CD14-positive monocyte (primary cell): ENCODE measurements at regions not wholly inside any gene's neighbourhood (a gene's known extent, or its start where the extent isn't known, plus 50 kb on each side); places are given as distances from the start of the nearest gene placed in this dataset.

Experiments used
- DNase-seq, 3 donors: peaks; one replicate each; pipeline ENCODE4 v3.0.0-alpha.2; 2011 to 2022
- H2AFZ ChIP-seq: 2 replicates; pipeline ENCODE4 v1.6.0; 2012; ENCODE audit warnings: mild to moderate bottlenecking, low read depth, low read length, inconsistent platforms; ENCODE audit not compliant: insufficient read depth, poor library complexity, severe bottlenecking
- H3K27ac ChIP-seq, 2 donors: 1 replicate in 1 of 2; 2 replicates in 1 of 2; pipeline ENCODE4 v1.5.1; 2012 to 2013; ENCODE audit warnings: low read length in 2 of 2, control low read depth in 1 of 2, inconsistent platforms in 1 of 2, low read depth in 1 of 2, mild to moderate bottlenecking in 1 of 2
- H3K27me3 ChIP-seq, 2 donors: one replicate each; pipeline versions ENCODE4 v1.6.0 to v1.6.1; 2011 to 2013; ENCODE audit warnings: low read length in 2 of 2; ENCODE audit not compliant: control insufficient read depth in 2 of 2, insufficient read depth in 2 of 2
- H3K36me3 ChIP-seq, 2 donors: replicated peaks in 1 of 2; 1 replicate in 1 of 2; 2 replicates in 1 of 2; pipeline versions ENCODE4 v1.5.1 to v1.6.1; 2012 to 2013; ENCODE audit warnings: low read length in 2 of 2, control low read depth in 1 of 2, inconsistent platforms in 1 of 2, mild to moderate bottlenecking in 1 of 2; ENCODE audit not compliant: insufficient read depth in 2 of 2, control insufficient read depth in 1 of 2
- H3K4me1 ChIP-seq, 2 donors: 1 replicate in 1 of 2; 2 replicates in 1 of 2; pipeline versions ENCODE4 v1.5.1 to v1.6.1; 2012 to 2013; ENCODE audit warnings: low read length in 2 of 2, control low read depth in 1 of 2, inconsistent platforms in 1 of 2, mild to moderate bottlenecking in 1 of 2, moderate library complexity in 1 of 2; ENCODE audit not compliant: insufficient read depth in 2 of 2, control insufficient read depth in 1 of 2
- H3K4me2 ChIP-seq: replicated peaks from 2 replicates; pipeline ENCODE3; 2012; ENCODE audit warnings: low read length, moderate library complexity, mild to moderate bottlenecking; ENCODE audit not compliant: poor library complexity, severe bottlenecking; ENCODE audit errors: extremely low read depth
- H3K4me3 ChIP-seq, 3 experiments: fragments of 200-600 bp in 1 of 3; sonication (generic) in 1 of 3; replicated peaks in 1 of 3; 1 replicate in 2 of 3; 2 replicates in 1 of 3; pipeline ENCODE4 v1.5.1; 2011 to 2013; ENCODE audit warnings: low read length in 3 of 3, mild to moderate bottlenecking in 3 of 3, control low read depth in 2 of 3, low read depth in 2 of 3, inconsistent platforms in 1 of 3, moderate library complexity in 1 of 3
- H3K79me2 ChIP-seq: 2 replicates; pipeline ENCODE4 v1.6.0; 2012; ENCODE audit warnings: mild to moderate bottlenecking, control low read depth, inconsistent platforms, low read length, moderate library complexity; ENCODE audit not compliant: insufficient read depth
- H3K9ac ChIP-seq: 2 replicates; pipeline ENCODE4 v1.6.0; 2017; ENCODE audit warnings: low read length, mild to moderate bottlenecking; ENCODE audit not compliant: insufficient read depth, poor library complexity, severe bottlenecking
- H3K9me3 ChIP-seq, 2 donors: replicated peaks in 1 of 2; 1 replicate in 1 of 2; 2 replicates in 1 of 2; pipeline versions ENCODE4 v1.5.1 to v1.6.1; 2012 to 2013; ENCODE audit warnings: low read length in 2 of 2, control low read depth in 1 of 2; ENCODE audit not compliant: control insufficient read depth in 1 of 2, insufficient read depth in 1 of 2
- H4K20me1 ChIP-seq: 2 replicates; pipeline ENCODE4 v1.6.0; 2012; ENCODE audit warnings: mild to moderate bottlenecking, low read length, control low read depth, moderate library complexity; ENCODE audit not compliant: insufficient read depth
- H3K27ac Mint-ChIP-seq, 7 donors: one replicate each; pipeline ENCODE4 v1.8.0; 2020; ENCODE audit warnings: mild to moderate bottlenecking in 7 of 7, mixed read lengths in 7 of 7, moderate library complexity in 6 of 7, inconsistent platforms in 2 of 7
- H3K27me3 Mint-ChIP-seq, 3 donors: one replicate each; pipeline ENCODE4 v1.8.0; 2021 to 2022; ENCODE audit warnings: low read depth in 3 of 3, mild to moderate bottlenecking in 3 of 3, mixed read lengths in 3 of 3, moderate library complexity in 3 of 3, inconsistent platforms in 1 of 3
- H3K36me3 Mint-ChIP-seq, 2 donors: one replicate each; pipeline ENCODE4 v1.8.0; 2020; ENCODE audit warnings: mixed read lengths in 2 of 2, inconsistent platforms in 1 of 2, mild to moderate bottlenecking in 1 of 2
- H3K4me1 Mint-ChIP-seq: one replicate; pipeline ENCODE4 v1.8.0; 2020; ENCODE audit warnings: mild to moderate bottlenecking, mixed read lengths
- H3K4me3 Mint-ChIP-seq, 2 donors: one replicate each; pipeline ENCODE4 v1.8.0; 2020; ENCODE audit warnings: mild to moderate bottlenecking in 2 of 2, mixed read lengths in 2 of 2, moderate library complexity in 1 of 2
- H3K9me3 Mint-ChIP-seq, 7 donors: one replicate each; pipeline ENCODE4 v1.8.0; 2020 to 2022; ENCODE audit warnings: mixed read lengths in 7 of 7, mild to moderate bottlenecking in 6 of 7, moderate library complexity in 6 of 7, inconsistent platforms in 2 of 7
- WGBS: methylation state at CpG from one replicate; pipeline ENCODE4 v1.1.5; 2013; ENCODE audit warnings: missing lambda C conversion rate; ENCODE audit not compliant: insufficient coverage; 5-methylcytosine and 5-hydroxymethylcytosine counted together
- intact Hi-C, 2 donors: fragments of 100-400 bp; cut with micrococcal nuclease; formaldehyde crosslinking; loops; one replicate each; pipeline versions ENCODE4 v1.15.0 to v1.15.1; 2023
- TF ChIP-seq, protein P1 (sequence below): fragments of 200-600 bp; IDR thresholded peaks from one replicate; pipeline ENCODE4 v1.8.0; 2022; ENCODE audit warnings: antibody characterized with exemption, mild to moderate bottlenecking

- Histone ChIP-seq H3K36me3 (no peaks in the 10 kb centered on the region), H3K4me3 (no peak overlapping the region), H3K9ac (no peak overlapping the region), H3K9me3 (no peaks in the 10 kb centered on the region), H3K4me2 (peak overlapping the region; percentile 22), H3K79me2 (no peaks in the 10 kb centered on the region), H3K27ac (no peak overlapping the region), H4K20me1 (no peaks in the 10 kb centered on the region), H2AFZ (peak overlapping the region; percentile 53), H3K4me1 (peaks cover 35 to 38% of the 10 kb centered on the region in 2 donors), H3K27me3 (no peaks in the 10 kb centered on the region)
- WGBS, result 20% methylated on average over 1 of the region's 10 CpGs
- intact Hi-C loops, result loop anchor here (10.0 kb wide), 2 partner anchors 49 to 61 kb away; partner anchors contain the start of genes CDKN2AIPNL (in 1 of the 2) and JADE2 (in 1 of the 2)
- TF ChIP-seq, protein P1, sequence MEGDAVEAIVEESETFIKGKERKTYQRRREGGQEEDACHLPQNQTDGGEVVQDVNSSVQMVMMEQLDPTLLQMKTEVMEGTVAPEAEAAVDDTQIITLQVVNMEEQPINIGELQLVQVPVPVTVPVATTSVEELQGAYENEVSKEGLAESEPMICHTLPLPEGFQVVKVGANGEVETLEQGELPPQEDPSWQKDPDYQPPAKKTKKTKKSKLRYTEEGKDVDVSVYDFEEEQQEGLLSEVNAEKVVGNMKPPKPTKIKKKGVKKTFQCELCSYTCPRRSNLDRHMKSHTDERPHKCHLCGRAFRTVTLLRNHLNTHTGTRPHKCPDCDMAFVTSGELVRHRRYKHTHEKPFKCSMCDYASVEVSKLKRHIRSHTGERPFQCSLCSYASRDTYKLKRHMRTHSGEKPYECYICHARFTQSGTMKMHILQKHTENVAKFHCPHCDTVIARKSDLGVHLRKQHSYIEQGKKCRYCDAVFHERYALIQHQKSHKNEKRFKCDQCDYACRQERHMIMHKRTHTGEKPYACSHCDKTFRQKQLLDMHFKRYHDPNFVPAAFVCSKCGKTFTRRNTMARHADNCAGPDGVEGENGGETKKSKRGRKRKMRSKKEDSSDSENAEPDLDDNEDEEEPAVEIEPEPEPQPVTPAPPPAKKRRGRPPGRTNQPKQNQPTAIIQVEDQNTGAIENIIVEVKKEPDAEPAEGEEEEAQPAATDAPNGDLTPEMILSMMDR, result no peak
- Mint-ChIP-seq H3K36me3 (peaks cover 0 to 3% of the 10 kb centered on the region in 2 donors), H3K4me3 (no peak overlapping the region), H3K9me3 (peaks cover 0 to 2% (median 0%) of the 10 kb centered on the region in 7 donors), H3K27ac (peak overlapping the region in 4 of 7 donors; percentile 10 to 84 (median 44)), H3K27me3 (peaks cover 1 to 9% (median 2%) of the 10 kb centered on the region in 3 donors), H3K4me1 (peaks cover 34% of the 10 kb centered on the region)
- DNase-seq, result no peak
These were observed 52.5 kb upstream of the CDKN2AIPNL start for GRCh38 chr5:134463991-134464760.

DNA sequence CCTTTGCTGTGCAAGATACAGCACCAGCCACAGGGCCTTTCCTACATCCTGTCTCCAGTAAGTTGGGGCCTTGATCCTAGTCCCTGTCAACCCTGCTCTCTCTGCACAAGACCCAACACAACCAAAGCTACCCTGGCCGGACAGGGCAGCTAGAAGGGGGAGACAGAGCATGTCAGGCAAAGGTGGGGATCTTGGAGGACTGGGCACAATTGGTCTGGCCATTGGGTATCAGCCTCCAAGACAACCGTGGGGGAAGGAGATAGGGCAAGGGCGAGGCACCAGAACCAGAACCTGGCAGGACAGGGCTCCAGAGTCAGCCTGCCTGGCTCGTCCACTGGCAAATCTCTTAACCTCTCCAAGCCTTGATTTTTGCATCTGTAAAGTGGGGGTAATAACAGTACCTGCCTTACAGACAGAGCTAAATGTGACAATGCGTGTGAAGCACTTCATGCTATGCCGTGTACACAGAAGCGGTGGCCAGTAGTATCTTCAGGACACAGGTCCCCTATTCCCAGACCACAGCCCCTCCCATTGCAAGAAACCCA is 51.6 kb upstream of the CDKN2AIPNL start:
- TF ChIP-seq, protein P1, result no peak
- Histone ChIP-seq H3K4me1 (peaks cover 35 to 38% of the 10 kb centered on the region in 2 donors), H3K27me3 (no peaks in the 10 kb centered on the region), H3K9ac (no peak overlapping the region), H3K27ac (no peak overlapping the region), H3K4me2 (no peak overlapping the region), H3K36me3 (no peaks in the 10 kb centered on the region), H4K20me1 (no peaks in the 10 kb centered on the region), H3K79me2 (no peaks in the 10 kb centered on the region), H3K4me3 (no peak overlapping the region), H3K9me3 (no peaks in the 10 kb centered on the region), H2AFZ (peak overlapping the region; percentile 53)
- DNase-seq, result no peak
- H3K36me3 Mint-ChIP-seq, result peaks cover 0 to 3% of the 10 kb centered on the region in 2 donors
- H3K27ac Mint-ChIP-seq, result peak overlapping the region in 1 of 7 donors; percentile 40
- H3K4me3 Mint-ChIP-seq, result no peak overlapping the region
- H3K4me1 Mint-ChIP-seq, result peaks cover 34% of the 10 kb centered on the region
- H3K27me3 Mint-ChIP-seq, result peaks cover 1 to 7% (median 2%) of the 10 kb centered on the region in 3 donors
- intact Hi-C loops, result loop anchor here (10.0 kb wide), 2 partner anchors 48 to 62 kb away; partner anchors contain the start of genes CDKN2AIPNL (in 1 of the 2) and JADE2 (in 1 of the 2)
- H3K9me3 Mint-ChIP-seq, result peaks cover 0 to 2% (median 0%) of the 10 kb centered on the region in 7 donors
- 91% methylated on average over 5 of the region's 7 CpGs for WGBS
